ENCODE measurements at regions not wholly inside any gene's neighbourhood (a gene's known extent, or its start where the extent isn't known, plus 50 kb on each side); places are given as distances from the start of the nearest gene placed in this dataset.
"Not testable (repeated sequence)": the region's sequence is repeated elsewhere in the genome, so short reads cannot be mapped to it uniquely, and the experiment has no call there.

DNA sequence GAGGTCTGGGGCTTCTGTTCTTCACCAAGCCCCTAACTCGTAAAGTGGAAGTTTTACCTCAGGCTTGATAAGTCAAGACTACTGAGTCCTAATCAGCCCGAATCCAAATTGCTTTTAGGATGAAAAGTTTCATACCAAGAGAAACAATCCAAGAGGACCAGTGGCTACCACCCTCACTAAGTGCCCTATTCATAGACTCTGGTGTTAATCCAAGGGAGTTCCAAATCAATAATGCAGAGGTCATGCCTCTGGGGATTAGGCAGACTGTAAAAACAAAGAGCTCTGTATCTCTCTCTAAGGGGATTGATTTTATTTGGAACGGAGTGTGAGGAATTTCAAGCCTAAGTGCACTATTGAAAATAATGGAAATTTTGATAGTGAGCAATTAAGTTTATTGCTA is 76.3 kb upstream of the LMNTD1 start:
- TF ChIP-seq, protein P1, sequence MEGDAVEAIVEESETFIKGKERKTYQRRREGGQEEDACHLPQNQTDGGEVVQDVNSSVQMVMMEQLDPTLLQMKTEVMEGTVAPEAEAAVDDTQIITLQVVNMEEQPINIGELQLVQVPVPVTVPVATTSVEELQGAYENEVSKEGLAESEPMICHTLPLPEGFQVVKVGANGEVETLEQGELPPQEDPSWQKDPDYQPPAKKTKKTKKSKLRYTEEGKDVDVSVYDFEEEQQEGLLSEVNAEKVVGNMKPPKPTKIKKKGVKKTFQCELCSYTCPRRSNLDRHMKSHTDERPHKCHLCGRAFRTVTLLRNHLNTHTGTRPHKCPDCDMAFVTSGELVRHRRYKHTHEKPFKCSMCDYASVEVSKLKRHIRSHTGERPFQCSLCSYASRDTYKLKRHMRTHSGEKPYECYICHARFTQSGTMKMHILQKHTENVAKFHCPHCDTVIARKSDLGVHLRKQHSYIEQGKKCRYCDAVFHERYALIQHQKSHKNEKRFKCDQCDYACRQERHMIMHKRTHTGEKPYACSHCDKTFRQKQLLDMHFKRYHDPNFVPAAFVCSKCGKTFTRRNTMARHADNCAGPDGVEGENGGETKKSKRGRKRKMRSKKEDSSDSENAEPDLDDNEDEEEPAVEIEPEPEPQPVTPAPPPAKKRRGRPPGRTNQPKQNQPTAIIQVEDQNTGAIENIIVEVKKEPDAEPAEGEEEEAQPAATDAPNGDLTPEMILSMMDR (IDR thresholded peaks at IDR 0.05; ENCODE audit: unreplicated experiment), result no peak
- H3K9me3 Mint-ChIP-seq (ENCODE audit: low read depth), result peaks cover 33% of the 10 kb centered on the region
- no peak for DNase-seq (ENCODE audit: low spot score, unreplicated experiment)
- H3K36me3 Mint-ChIP-seq (ENCODE audit: insufficient read depth), result peaks cover 2% of the 10 kb centered on the region
- no peak overlapping the region for H3K4me3 Mint-ChIP-seq (ENCODE audit: low read depth)
- H3K27ac Mint-ChIP-seq, result no peak overlapping the region
- H3K27me3 Mint-ChIP-seq, result peaks cover 6% of the 10 kb centered on the region
- H3K4me1 Mint-ChIP-seq (ENCODE audit: low read depth), result peaks cover 12% of the 10 kb centered on the region

DNA sequence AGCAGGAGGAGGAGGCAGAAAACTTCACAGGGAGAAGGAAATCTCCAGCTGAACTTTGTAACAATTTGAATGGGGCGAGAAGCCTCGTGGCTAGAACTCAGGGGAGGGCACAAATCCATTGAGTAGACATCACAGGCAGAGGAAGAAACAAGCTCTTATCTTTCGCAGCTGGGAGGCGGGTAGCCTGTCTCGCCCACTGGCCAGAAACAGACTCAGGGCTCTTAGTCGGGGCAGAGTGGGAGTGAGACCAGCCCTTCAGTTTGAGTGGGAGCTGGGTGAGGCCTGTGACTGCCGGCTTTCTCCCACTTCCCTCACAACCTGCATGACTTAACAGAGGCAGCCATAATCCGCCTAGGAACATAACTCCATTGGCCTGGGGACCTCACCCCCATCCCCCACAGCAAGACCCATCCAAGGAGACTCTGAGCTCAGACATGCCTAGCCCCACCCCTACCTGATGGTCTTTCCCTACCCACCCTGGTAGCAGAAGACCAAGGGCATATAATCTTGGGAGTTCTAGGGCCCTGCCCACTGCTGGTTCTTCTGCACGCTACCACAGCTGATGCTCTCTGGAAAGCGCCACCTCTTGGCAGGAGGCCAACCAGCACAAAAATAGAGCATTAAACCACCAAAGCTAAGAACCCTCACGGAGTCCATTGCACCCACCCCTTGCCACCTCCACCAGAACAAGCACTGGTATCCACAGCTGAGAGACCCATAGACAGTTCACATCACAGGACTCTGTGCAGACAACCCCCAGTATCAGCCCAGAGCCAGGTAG is 77.8 kb upstream of the LMNTD1 start:
- H3K4me3 Mint-ChIP-seq (ENCODE audit: low read depth); DNase-seq (ENCODE audit: low spot score, unreplicated experiment); H3K27me3 Mint-ChIP-seq; H3K27ac Mint-ChIP-seq; H3K36me3 Mint-ChIP-seq (ENCODE audit: insufficient read depth): not testable (repeated sequence)
- Mint-ChIP-seq H3K9me3 (ENCODE audit: low read depth) (peaks cover 40% of the 10 kb centered on the region), H3K4me1 (ENCODE audit: low read depth) (peaks cover 12% of the 10 kb centered on the region)

DNA sequence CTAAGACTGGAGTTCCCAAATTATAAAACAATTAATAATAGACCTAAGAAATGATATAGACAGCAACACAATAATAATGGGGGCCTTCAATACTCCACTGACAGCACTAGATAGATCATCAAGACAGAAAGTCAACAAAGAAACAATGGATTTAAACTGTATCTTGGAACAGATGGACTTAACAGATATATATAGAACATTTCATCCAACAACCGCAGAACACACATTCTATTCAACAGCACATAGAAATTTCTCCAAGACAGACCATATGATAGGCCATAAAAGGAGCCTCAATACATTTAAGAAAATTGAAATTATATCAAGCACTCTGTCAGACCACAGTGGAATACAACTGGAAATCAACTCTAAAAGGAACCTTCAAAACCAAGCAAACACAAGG is 80.1 kb upstream of the LMNTD1 start:
- Mint-ChIP-seq H3K9me3 (ENCODE audit: low read depth) (peaks cover 50% of the 10 kb centered on the region), H3K4me1 (ENCODE audit: low read depth) (peaks cover 12% of the 10 kb centered on the region)
- H3K4me3 Mint-ChIP-seq (ENCODE audit: low read depth); H3K36me3 Mint-ChIP-seq (ENCODE audit: insufficient read depth); H3K27me3 Mint-ChIP-seq; H3K27ac Mint-ChIP-seq; DNase-seq (ENCODE audit: low spot score, unreplicated experiment): not testable (repeated sequence)

DNA sequence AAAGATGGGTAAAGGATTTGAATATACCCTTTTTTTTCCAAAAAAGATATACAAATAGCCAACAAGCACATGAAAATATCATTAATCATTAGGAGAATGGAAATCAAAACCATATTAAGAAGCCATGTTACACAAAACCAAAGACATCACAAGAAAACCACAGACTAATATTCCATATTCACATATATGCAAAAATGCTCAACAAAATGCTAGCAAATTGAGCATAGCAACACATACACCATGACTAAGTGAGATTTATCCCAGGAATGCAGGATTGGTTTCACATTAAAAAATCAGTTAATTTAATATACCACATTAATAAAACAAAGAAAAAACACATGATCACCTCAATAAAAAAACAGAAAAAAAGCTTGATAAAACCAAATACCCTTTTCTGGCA is 84.7 kb upstream of the LMNTD1 start:
- no peaks in the 10 kb centered on the region for H3K4me1 Mint-ChIP-seq (ENCODE audit: low read depth)
- no peak overlapping the region for H3K27ac Mint-ChIP-seq
- no peak for DNase-seq (ENCODE audit: low spot score, unreplicated experiment)
- H3K27me3 Mint-ChIP-seq, result no peaks in the 10 kb centered on the region
- H3K9me3 Mint-ChIP-seq (ENCODE audit: low read depth), result peaks cover 30% of the 10 kb centered on the region
- no peak overlapping the region for H3K4me3 Mint-ChIP-seq (ENCODE audit: low read depth)
- TF ChIP-seq, protein P1 (IDR thresholded peaks at IDR 0.05; ENCODE audit: unreplicated experiment), result no peak
- peaks cover 2% of the 10 kb centered on the region for H3K36me3 Mint-ChIP-seq (ENCODE audit: insufficient read depth)

DNA sequence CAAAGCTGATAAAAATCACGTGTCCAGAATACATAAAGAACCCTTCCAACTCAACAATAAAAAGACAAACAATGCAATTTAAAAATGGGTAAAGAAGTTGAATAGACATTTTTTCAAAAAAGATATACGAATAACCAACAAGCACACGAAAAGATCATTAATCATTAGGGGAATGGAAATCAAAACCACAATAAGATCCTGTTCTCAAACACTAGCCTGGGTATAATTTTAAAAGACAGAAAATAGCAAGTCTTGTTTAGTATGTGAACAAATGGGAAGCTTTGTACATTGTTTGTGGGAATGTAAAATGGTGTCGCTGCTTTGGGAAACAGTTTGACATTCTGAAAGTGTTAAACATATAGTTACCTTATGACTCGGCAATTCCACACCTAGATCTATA is 86.3 kb upstream of the LMNTD1 start:
- H3K36me3 Mint-ChIP-seq (ENCODE audit: insufficient read depth), result peaks cover 2% of the 10 kb centered on the region
- H3K4me1 Mint-ChIP-seq (ENCODE audit: low read depth), result no peaks in the 10 kb centered on the region
- H3K27ac Mint-ChIP-seq, result no peak overlapping the region
- H3K9me3 Mint-ChIP-seq (ENCODE audit: low read depth), result peaks cover 17% of the 10 kb centered on the region
- TF ChIP-seq, protein P1 (IDR thresholded peaks at IDR 0.05; ENCODE audit: unreplicated experiment), result no peak
- no peak for DNase-seq (ENCODE audit: low spot score, unreplicated experiment)
- H3K27me3 Mint-ChIP-seq, result no peaks in the 10 kb centered on the region
- no peak overlapping the region for H3K4me3 Mint-ChIP-seq (ENCODE audit: low read depth)

DNA sequence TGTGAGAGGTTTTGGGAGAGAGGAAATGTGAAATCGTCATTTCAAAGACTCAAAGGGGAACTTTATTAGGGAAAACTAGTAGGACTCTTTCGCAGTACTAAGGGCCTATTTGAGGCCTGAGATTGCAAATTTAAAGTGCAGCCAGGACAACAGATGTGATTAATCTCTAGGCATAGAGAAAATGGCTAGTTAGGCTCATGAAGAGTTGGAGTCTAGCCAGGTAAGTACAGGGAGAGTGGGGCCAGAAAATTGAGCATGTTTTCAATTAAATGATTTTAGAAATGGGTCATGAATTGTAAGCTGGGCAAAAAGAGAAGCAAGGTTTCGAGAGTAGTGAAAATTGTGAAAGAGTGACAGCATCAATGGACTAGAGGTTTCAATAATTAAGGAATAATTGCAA is 91.9 kb upstream of the LMNTD1 start:
- TF ChIP-seq, protein P1 (IDR thresholded peaks at IDR 0.05; ENCODE audit: unreplicated experiment), result no peak
- no peaks in the 10 kb centered on the region for H3K9me3 Mint-ChIP-seq (ENCODE audit: low read depth)
- H3K27ac Mint-ChIP-seq, result no peak overlapping the region
- no peaks in the 10 kb centered on the region for H3K36me3 Mint-ChIP-seq (ENCODE audit: insufficient read depth)
- H3K27me3 Mint-ChIP-seq, result no peaks in the 10 kb centered on the region
- no peak for DNase-seq (ENCODE audit: low spot score, unreplicated experiment)
- no peak overlapping the region for H3K4me3 Mint-ChIP-seq (ENCODE audit: low read depth)
- H3K4me1 Mint-ChIP-seq (ENCODE audit: low read depth), result peaks cover 2% of the 10 kb centered on the region

Data from progenitor cell of endocrine pancreas (in vitro differentiated cells).